Astrocyte (in vitro differentiated cells and primary cell): ENCODE measurements at regions not wholly inside any gene's neighbourhood (a gene's known extent, or its start where the extent isn't known, plus 50 kb on each side); places are given as distances from the start of the nearest gene placed in this dataset.

Source experiments
- EZH2 ChIP-seq: IDR thresholded peaks from 2 replicates; pipeline ENCODE4 v1.6.1; 2012; ENCODE audit warnings: mild to moderate bottlenecking, low read length, inconsistent platforms; ENCODE audit not compliant: insufficient read depth
- TF ChIP-seq, protein P1 (sequence below): IDR thresholded peaks from 2 replicates; pipeline ENCODE4 v1.5.1; 2011; ENCODE audit warnings: low read depth, mild to moderate bottlenecking, inconsistent platforms, low read length, moderate library complexity; ENCODE audit not compliant: insufficient read depth

DNA sequence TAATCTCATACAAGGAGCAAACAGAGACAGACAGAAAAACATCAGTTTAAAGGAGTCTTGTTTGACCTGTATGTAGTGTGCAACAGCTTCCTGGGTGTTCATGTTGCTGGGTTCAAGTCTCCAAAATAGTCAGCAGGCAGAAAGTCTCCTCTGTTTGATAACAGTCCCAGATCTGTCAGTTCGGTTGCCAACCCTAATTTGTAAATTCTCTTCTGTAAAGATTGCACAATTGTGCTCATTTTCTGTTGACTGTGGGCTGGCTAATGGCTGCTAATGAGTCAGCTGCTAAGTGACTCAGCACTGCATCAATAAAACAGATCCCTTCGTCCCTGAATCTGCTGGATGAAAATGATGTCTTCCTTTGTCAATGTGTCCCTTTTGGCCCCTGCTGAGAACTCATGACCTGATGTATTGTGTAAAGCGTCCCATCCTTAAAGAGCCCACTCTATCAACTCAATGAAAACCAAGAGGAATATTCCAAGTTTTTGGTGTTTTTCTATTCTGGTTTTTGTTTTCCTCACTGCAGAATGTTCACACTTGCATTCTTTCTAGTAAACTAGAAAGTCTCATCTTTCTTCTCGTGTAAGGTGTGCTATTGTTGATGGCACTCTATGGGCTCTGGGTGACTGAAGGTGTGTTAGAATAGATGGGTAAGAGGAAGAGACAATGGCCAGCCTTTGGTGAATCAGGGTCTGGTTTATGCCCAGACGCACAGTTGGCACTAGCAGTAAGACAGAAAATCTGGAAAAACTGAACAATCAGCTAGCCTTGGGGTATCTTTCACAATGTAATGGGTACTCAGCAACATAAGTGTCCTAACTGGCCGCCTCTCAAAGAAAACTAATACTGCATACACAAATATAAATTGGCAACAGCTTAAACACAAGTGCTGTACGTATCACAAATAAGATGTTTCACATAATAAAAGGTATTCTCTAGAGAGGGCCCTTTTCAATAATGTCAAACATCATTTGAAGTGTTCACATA is 75.1 kb upstream of the SIPA1L2 start:
- TF ChIP-seq, protein P1, sequence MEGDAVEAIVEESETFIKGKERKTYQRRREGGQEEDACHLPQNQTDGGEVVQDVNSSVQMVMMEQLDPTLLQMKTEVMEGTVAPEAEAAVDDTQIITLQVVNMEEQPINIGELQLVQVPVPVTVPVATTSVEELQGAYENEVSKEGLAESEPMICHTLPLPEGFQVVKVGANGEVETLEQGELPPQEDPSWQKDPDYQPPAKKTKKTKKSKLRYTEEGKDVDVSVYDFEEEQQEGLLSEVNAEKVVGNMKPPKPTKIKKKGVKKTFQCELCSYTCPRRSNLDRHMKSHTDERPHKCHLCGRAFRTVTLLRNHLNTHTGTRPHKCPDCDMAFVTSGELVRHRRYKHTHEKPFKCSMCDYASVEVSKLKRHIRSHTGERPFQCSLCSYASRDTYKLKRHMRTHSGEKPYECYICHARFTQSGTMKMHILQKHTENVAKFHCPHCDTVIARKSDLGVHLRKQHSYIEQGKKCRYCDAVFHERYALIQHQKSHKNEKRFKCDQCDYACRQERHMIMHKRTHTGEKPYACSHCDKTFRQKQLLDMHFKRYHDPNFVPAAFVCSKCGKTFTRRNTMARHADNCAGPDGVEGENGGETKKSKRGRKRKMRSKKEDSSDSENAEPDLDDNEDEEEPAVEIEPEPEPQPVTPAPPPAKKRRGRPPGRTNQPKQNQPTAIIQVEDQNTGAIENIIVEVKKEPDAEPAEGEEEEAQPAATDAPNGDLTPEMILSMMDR, result no peak
- TF ChIP-seq EZH2, result no peak
